Activated CD4-positive, alpha-beta T cell treated with anti-CD3 and anti-CD28 coated beads, Interleukin-2, amount 10 ng/mL, durations not matched to agents 24 days and 14 days (primary cell): ENCODE measurements at regions not wholly inside any gene's neighbourhood (a gene's known extent, or its start where the extent isn't known, plus 50 kb on each side); places are given as distances from the start of the nearest gene placed in this dataset.
"Not testable (repeated sequence)": the region's sequence is repeated elsewhere in the genome, so short reads cannot be mapped to it uniquely, and the experiment has no call there.

Source experiments
- DNase-seq: peaks from one replicate; pipeline ENCODE4 v3.0.0; 2022
- H3K27ac Mint-ChIP-seq: one replicate; pipeline ENCODE4 v1.8.0; 2022; ENCODE audit warnings: mild to moderate bottlenecking, mixed read lengths
- H3K27me3 Mint-ChIP-seq: one replicate; pipeline ENCODE4 v1.8.0; 2022; ENCODE audit warnings: mixed read lengths
- H3K36me3 Mint-ChIP-seq: one replicate; pipeline ENCODE4 v1.8.0; 2022; ENCODE audit warnings: low read depth, mild to moderate bottlenecking, mixed read lengths
- H3K4me1 Mint-ChIP-seq: one replicate; pipeline ENCODE4 v1.8.0; 2021; ENCODE audit warnings: mixed read lengths
- H3K4me3 Mint-ChIP-seq: one replicate; pipeline ENCODE4 v1.8.0; 2022; ENCODE audit warnings: mild to moderate bottlenecking, moderate library complexity, mixed read lengths
- H3K9me3 Mint-ChIP-seq: one replicate; pipeline ENCODE4 v1.8.0; 2021; ENCODE audit warnings: mixed read lengths
- intact Hi-C: fragments of 100-400 bp; cut with micrococcal nuclease; formaldehyde crosslinking; loops from one replicate; pipeline ENCODE4 v1.15.1; 2023

GRCh38 chr11:93059117-93059957 lies 89.9 kb downstream of the MTNR1B start:
- Mint-ChIP-seq H3K9me3 (no peaks in the 10 kb centered on the region), H3K27me3 (peaks cover 9% of the 10 kb centered on the region), H3K27ac (no peak overlapping the region), H3K36me3 (no peaks in the 10 kb centered on the region), H3K4me3 (no peak overlapping the region), H3K4me1 (peaks cover 4% of the 10 kb centered on the region)
- intact Hi-C loops: loop anchor here (10.0 kb wide), 1 partner anchor 95 kb away; the partner anchor contains the start of gene MTNR1B
- DNase-seq: no peak

GRCh38 chr11:93063086-93063485 lies 93.6 kb downstream of the MTNR1B start:
- Mint-ChIP-seq H3K36me3 (no peaks in the 10 kb centered on the region), H3K27me3 (peaks cover 12% of the 10 kb centered on the region), H3K27ac (no peak overlapping the region), H3K9me3 (no peaks in the 10 kb centered on the region), H3K4me1 (no peaks in the 10 kb centered on the region), H3K4me3 (no peak overlapping the region)
- DNase-seq: no peak
- intact Hi-C loops: no loop called here

- H3K9me3 Mint-ChIP-seq, DNase-seq, intact Hi-C loops, H3K36me3 Mint-ChIP-seq, H3K4me1 Mint-ChIP-seq, H3K27me3 Mint-ChIP-seq, H3K4me3 Mint-ChIP-seq, H3K27ac Mint-ChIP-seq: not testable (repeated sequence)
Observed at GRCh38 chr11:93065074-93065674, 95.7 kb downstream of the MTNR1B start.

GRCh38 chr11:93067881-93068390 lies 98.5 kb downstream of the MTNR1B start:
- H3K4me3 Mint-ChIP-seq: no peak overlapping the region
- no peak overlapping the region for H3K27ac Mint-ChIP-seq
- H3K9me3 Mint-ChIP-seq: no peaks in the 10 kb centered on the region
- peaks cover 5% of the 10 kb centered on the region for H3K27me3 Mint-ChIP-seq
- H3K36me3 Mint-ChIP-seq: no peaks in the 10 kb centered on the region
- DNase-seq: no peak
- H3K4me1 Mint-ChIP-seq: no peaks in the 10 kb centered on the region
- intact Hi-C loops: no loop called here

- DNase-seq: no peak
- no peaks in the 10 kb centered on the region for H3K9me3 Mint-ChIP-seq
- H3K27ac Mint-ChIP-seq: no peak overlapping the region
- peaks cover 3% of the 10 kb centered on the region for H3K27me3 Mint-ChIP-seq
- H3K4me1 Mint-ChIP-seq: no peaks in the 10 kb centered on the region
- H3K4me3 Mint-ChIP-seq: no peak overlapping the region
- intact Hi-C loops: no loop called here
- H3K36me3 Mint-ChIP-seq: no peaks in the 10 kb centered on the region
Observed at GRCh38 chr11:93072229-93072914, 102.9 kb downstream of the MTNR1B start.

GRCh38 chr11:93073026-93073425 lies 103.6 kb downstream of the MTNR1B start:
- no peaks in the 10 kb centered on the region for H3K36me3 Mint-ChIP-seq
- no peak overlapping the region for H3K27ac Mint-ChIP-seq
- H3K9me3 Mint-ChIP-seq: no peaks in the 10 kb centered on the region
- peaks cover 3% of the 10 kb centered on the region for H3K27me3 Mint-ChIP-seq
- no peak for DNase-seq
- H3K4me1 Mint-ChIP-seq: no peaks in the 10 kb centered on the region
- no peak overlapping the region for H3K4me3 Mint-ChIP-seq
- intact Hi-C loops: no loop called here

GRCh38 chr11:93073508-93074280 lies 104.2 kb downstream of the MTNR1B start:
- H3K9me3 Mint-ChIP-seq: no peaks in the 10 kb centered on the region
- H3K27me3 Mint-ChIP-seq: peaks cover 3% of the 10 kb centered on the region
- no peak overlapping the region for H3K4me3 Mint-ChIP-seq
- intact Hi-C loops: no loop called here
- no peaks in the 10 kb centered on the region for H3K4me1 Mint-ChIP-seq
- H3K27ac Mint-ChIP-seq: no peak overlapping the region
- no peaks in the 10 kb centered on the region for H3K36me3 Mint-ChIP-seq
- DNase-seq: no peak

- no peak overlapping the region for H3K27ac Mint-ChIP-seq
- no peaks in the 10 kb centered on the region for H3K9me3 Mint-ChIP-seq
- no peak for DNase-seq
- H3K27me3 Mint-ChIP-seq: peaks cover 3% of the 10 kb centered on the region
- intact Hi-C loops: no loop called here
- no peaks in the 10 kb centered on the region for H3K36me3 Mint-ChIP-seq
- no peaks in the 10 kb centered on the region for H3K4me1 Mint-ChIP-seq
- no peak overlapping the region for H3K4me3 Mint-ChIP-seq
Observed at GRCh38 chr11:93074352-93074751, 104.9 kb downstream of the MTNR1B start.

GRCh38 chr11:93075782-93076181 lies 106.3 kb downstream of the MTNR1B start:
- Mint-ChIP-seq H3K27me3 (peaks cover 3% of the 10 kb centered on the region), H3K4me1 (no peaks in the 10 kb centered on the region), H3K36me3 (no peaks in the 10 kb centered on the region), H3K4me3 (no peak overlapping the region), H3K27ac (no peak overlapping the region), H3K9me3 (no peaks in the 10 kb centered on the region)
- DNase-seq: no peak
- intact Hi-C loops: no loop called here

GRCh38 chr11:93080146-93080759 lies 110.8 kb downstream of the MTNR1B start:
- H3K9me3 Mint-ChIP-seq: no peaks in the 10 kb centered on the region
- intact Hi-C loops: loop anchor here (10.0 kb wide), 1 partner anchor 135 kb away; no protein-coding TSS in a partner anchor
- DNase-seq: no peak
- H3K27ac Mint-ChIP-seq: no peak overlapping the region
- peaks cover 10% of the 10 kb centered on the region for H3K27me3 Mint-ChIP-seq
- H3K36me3 Mint-ChIP-seq: no peaks in the 10 kb centered on the region
- no peaks in the 10 kb centered on the region for H3K4me1 Mint-ChIP-seq
- no peak overlapping the region for H3K4me3 Mint-ChIP-seq

GRCh38 chr11:93081694-93082093 lies 112.2 kb downstream of the MTNR1B start:
- peaks cover 6% of the 10 kb centered on the region for H3K27me3 Mint-ChIP-seq
- no peaks in the 10 kb centered on the region for H3K4me1 Mint-ChIP-seq
- no peaks in the 10 kb centered on the region for H3K9me3 Mint-ChIP-seq
- no peaks in the 10 kb centered on the region for H3K36me3 Mint-ChIP-seq
- H3K27ac Mint-ChIP-seq: no peak overlapping the region
- no peak for DNase-seq
- H3K4me3 Mint-ChIP-seq: no peak overlapping the region
- intact Hi-C loops: loop anchor here (10.0 kb wide), 1 partner anchor 137 kb away; no protein-coding TSS in a partner anchor

GRCh38 chr11:93082900-93083299 lies 113.4 kb downstream of the MTNR1B start:
- DNase-seq: no peak
- H3K9me3 Mint-ChIP-seq: no peaks in the 10 kb centered on the region
- no peaks in the 10 kb centered on the region for H3K36me3 Mint-ChIP-seq
- intact Hi-C loops: loop anchor here (10.0 kb wide), 1 partner anchor 138 kb away; no protein-coding TSS in a partner anchor
- H3K27ac Mint-ChIP-seq: no peak overlapping the region
- H3K4me1 Mint-ChIP-seq: no peaks in the 10 kb centered on the region
- peaks cover 6% of the 10 kb centered on the region for H3K27me3 Mint-ChIP-seq
- H3K4me3 Mint-ChIP-seq: no peak overlapping the region
